ENCODE measurements at regions not wholly inside any gene's neighbourhood (a gene's known extent, or its start where the extent isn't known, plus 50 kb on each side); places are given as distances from the start of the nearest gene placed in this dataset.
"Not testable (repeated sequence)": the region's sequence is repeated elsewhere in the genome, so short reads cannot be mapped to it uniquely, and the experiment has no call there.

- DNase-seq (ENCODE audit: low spot score) = no peak
Measured at GRCh38 chr2:133871545-133872209, 303.4 kb upstream of the NCKAP5 start.

DNA sequence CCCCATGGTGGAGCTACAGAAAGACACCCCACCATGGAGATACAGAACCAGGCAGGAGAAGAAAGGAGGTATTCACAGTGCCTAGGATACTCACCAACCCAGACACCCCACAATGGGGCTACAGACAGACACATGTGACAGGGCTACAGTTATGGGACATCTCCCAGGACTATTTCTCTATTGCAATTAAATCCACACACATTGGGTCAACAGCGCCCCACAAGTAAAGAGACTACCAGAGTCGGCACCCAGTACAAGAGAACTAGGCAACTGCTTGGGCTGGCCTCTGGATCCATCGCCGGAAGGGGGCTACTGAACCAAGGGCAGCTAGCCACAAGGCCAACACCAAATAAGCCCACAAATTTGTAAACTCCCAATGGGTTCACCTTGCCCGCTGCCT is 310.1 kb upstream of the NCKAP5 start:
- no peak for DNase-seq (ENCODE audit: low spot score)

GRCh38 chr2:133879703-133880102 is 311.4 kb upstream of the NCKAP5 start:
- DNase-seq (ENCODE audit: low spot score) = no peak

DNA sequence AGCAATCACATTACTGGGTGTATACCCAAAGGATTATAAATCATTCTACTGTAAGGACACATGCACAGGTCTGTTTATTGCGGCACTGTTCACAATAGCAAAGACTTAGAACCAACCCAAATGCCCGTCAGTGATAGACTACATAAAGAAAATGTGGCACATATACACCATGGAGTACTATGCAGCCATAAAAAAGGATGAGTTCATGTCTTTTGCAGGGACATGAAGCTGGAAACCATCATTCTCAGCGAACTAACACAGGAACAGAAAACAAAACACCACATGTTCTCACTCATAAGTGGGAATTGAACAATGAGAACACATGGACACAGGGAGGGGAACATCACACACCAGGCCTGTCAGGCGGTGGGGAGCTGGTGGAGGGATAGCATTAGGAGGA is 313.9 kb upstream of the NCKAP5 start:
- DNase-seq (ENCODE audit: low spot score) = not testable (repeated sequence)

- no peak for DNase-seq (ENCODE audit: low spot score)
Measured at GRCh38 chr2:133884739-133885381, 316.6 kb upstream of the NCKAP5 start.

DNA sequence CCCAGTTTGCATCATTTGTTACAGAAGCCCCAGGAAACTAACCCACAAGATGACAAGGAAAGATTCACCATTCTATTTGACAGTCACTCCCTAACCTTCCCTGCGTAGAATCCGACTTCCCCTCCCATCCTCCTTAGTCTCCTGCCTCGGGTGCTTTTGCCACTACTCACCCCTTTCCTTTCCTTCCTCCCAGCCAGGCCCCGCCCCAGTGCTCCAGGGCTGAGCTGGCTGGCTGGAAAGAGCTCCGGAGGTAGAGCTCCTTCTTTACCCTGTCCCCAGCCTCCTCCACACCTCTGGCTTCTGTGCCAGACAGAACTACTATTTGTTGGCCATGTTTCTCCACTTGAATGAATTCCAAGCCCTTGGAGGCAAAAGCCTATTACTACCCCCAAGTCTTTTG is 317.6 kb upstream of the NCKAP5 start:
- no peak for DNase-seq (ENCODE audit: low spot score)

- DNase-seq (ENCODE audit: low spot score) = no peak
Measured at GRCh38 chr2:133886735-133887675, 318.7 kb upstream of the NCKAP5 start.

GRCh38 chr2:133887676-133888040 is 319.4 kb upstream of the NCKAP5 start:
- no peak for DNase-seq (ENCODE audit: low spot score)

DNA sequence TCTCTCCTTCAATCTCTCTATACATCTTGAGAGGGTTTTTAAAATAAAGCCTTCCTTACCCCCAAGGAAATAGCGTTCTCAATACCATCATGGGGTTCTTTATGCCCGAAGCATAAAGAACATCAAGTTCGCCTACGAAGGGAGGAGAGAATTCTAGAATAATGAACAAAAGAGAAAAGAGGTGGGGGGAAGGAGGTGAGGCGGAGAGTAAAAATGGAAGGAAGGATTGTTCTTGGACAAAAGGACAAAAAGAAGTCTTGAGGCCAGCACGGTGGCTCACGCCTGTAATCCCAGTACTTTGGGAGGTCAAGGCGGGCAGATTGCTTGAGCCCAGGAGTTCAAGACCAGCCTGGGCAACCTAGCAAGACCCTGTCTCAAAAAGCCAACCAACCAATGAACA is 319.8 kb upstream of the NCKAP5 start:
- no peak for DNase-seq (ENCODE audit: low spot score)

GRCh38 chr2:133888621-133889219 is 320.5 kb upstream of the NCKAP5 start:
- no peak for DNase-seq (ENCODE audit: low spot score)

DNA sequence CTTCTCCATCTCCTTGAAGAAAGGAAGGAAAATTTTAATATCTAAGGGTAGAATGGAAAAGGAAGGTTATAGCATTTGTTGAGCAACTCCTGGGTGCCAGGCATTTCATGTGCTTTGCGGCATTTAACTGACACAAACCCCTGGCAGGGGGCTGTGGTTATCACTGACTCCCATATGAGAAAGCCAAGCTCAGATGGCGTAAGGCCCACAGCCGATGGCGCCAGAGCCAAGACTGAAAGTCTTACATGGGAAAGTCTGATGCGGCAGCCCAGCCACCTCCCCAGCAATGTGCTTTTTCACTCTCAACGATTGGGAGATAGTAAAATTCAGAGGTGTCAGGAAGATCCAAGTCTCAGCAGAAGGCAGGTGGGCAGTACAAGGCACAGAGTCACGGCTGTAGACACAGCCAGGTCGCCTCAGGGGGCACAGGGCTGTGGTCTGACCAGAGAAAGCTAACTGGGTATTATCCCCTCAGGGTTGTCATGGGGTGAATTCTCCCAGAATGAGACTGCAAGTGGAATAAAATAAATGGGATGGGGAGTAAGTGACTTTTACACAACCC is 324.2 kb upstream of the NCKAP5 start:
- DNase-seq (ENCODE audit: low spot score) = no peak

DNA sequence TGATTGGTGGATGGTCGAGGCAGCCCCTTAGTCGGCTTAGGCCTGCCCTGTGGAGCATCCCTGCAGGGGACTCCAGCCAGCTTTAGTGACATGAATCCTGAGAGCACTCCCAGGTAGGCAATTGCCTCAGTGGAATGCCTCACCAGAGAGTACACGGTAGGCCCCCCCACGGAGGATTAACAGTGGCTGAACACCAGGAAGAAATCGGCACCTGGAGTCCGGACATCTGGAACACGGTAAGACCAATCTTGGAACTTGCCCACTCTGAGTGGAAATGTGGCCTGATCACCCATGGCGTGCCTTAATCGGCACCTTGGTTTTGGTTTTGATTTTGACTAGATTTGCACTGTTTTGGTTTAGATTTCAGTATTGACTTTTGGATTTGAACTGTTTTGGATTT is 326.2 kb upstream of the NCKAP5 start:
- DNase-seq (ENCODE audit: low spot score) = no peak

- not testable (repeated sequence) for DNase-seq (ENCODE audit: low spot score)
Measured at GRCh38 chr2:133897838-133898237, 329.6 kb upstream of the NCKAP5 start.

- no peak for DNase-seq (ENCODE audit: low spot score)
Measured at GRCh38 chr2:133900909-133901308, 332.6 kb upstream of the NCKAP5 start.

GRCh38 chr2:133906396-133906795 is 338.1 kb upstream of the NCKAP5 start:
- DNase-seq (ENCODE audit: low spot score) = no peak

DNA sequence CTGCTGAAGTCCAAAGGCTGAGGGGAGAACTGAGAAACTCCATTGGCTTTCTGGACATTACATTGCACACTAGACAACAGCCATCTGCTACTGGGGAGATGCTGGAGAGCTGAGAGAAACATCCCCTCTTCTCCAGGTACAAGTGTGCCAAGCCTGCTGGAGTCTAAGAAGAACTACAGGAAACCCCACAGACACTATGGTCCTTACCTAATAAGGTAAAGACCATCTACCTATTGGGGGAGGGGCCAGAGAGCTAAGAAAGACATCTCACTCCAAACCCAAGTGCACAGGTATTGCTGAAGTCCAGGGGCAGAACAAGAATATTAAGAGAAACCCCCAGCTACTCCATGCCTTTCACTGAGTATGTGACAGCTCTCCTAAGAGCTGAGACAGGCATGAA is 338.7 kb upstream of the NCKAP5 start:
- DNase-seq (ENCODE audit: low spot score) = no peak

GRCh38 chr2:133908171-133908570 is 339.9 kb upstream of the NCKAP5 start:
- DNase-seq (ENCODE audit: low spot score) = no peak

DNA sequence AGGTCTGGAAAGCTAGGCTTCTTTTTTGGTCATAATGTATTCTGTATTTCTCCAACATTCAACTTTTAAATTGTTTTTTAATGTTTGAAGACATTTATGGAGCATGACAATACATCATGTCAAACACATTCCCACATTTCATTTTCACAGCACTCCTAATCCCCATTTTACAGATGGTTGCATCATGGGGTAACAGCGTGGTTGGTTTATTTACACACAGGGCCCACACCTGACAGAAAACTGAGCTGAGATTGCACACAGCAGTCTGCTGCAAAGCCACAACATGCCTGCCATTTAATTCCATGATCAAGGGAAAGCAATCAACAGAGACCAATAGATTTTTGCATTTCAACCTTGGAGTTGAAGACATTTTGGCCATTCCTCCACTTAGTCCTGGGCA is 335.7 kb upstream of the MGAT5 start:
- DNase-seq (ENCODE audit: low spot score) = no peak

DNA sequence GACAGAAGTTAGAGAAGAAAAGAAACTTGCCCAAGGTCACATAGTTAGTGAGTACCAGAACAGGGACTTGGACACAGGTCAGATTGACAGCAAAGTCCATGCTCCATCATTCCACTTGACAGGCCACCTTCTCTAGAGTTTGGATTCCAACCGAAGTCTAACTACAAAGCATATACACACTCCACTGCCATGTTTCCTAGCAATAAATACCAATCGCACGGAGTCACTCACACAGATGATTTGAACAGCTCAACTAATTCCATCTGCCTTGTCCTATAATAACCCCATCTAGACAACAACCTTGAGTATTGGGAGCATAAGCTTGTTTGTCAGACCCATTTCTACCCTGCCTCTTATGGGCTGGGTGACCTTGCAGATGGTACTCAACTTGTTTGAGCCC is 334.6 kb upstream of the MGAT5 start:
- no peak for DNase-seq (ENCODE audit: low spot score)

GRCh38 chr2:133927894-133928293 is 326.0 kb upstream of the MGAT5 start:
- no peak for DNase-seq (ENCODE audit: low spot score)

GRCh38 chr2:133936096-133936495 is 317.8 kb upstream of the MGAT5 start:
- DNase-seq (ENCODE audit: low spot score) = no peak

DNA sequence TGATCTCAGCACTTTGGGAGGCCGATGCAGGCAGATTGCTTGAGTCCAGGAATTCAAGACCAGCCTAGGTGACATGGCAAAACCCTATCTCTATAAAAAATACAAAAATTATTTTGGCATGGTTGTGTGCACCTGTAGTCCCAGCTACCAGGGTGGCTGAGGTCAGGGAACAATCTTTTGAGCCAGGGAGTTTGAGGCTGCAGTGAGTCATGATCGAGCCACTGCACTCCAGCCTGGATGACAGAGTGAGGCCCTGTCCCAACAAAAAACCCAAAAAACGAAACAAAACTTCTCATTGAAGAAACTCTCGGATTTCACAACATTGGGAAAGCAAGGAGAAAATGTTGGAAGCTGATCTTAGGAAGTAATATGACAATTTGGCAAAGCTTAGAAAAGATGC is 317.3 kb upstream of the MGAT5 start:
- DNase-seq (ENCODE audit: low spot score) = no peak

Data from mesenteric fat pad (tissue), 1 donor.